Suprapubic skin (tissue), 4 donors: ENCODE measurements at regions not wholly inside any gene's neighbourhood (a gene's known extent, or its start where the extent isn't known, plus 50 kb on each side); places are given as distances from the start of the nearest gene placed in this dataset.

ENCODE experiments used
- DNase-seq, 2 donors: peaks; one replicate each; pipeline ENCODE4 v3.0.0-alpha.2; 2019; ENCODE audit warnings: low spot score in 2 of 2
- H3K27ac ChIP-seq: fragments of 200-600 bp; sonication (generic); one replicate; pipeline ENCODE4 v1.5.1; 2019
- H3K27me3 ChIP-seq: fragments of 200-600 bp; sonication (generic); one replicate; pipeline ENCODE4 v1.5.1; 2019
- H3K36me3 ChIP-seq: fragments of 200-600 bp; sonication (generic); one replicate; pipeline ENCODE4 v1.5.1; 2019
- H3K4me1 ChIP-seq: fragments of 200-600 bp; sonication (generic); one replicate; pipeline ENCODE4 v1.5.1; 2019
- H3K4me3 ChIP-seq: fragments of 200-600 bp; sonication (generic); one replicate; pipeline ENCODE4 v1.5.1; 2019; ENCODE audit warnings: mild to moderate bottlenecking
- H3K9me3 ChIP-seq: fragments of 200-600 bp; sonication (generic); one replicate; pipeline ENCODE4 v1.5.1; 2019
- EP300 ChIP-seq: sonication (generic); formaldehyde crosslinking; IDR thresholded peaks from one replicate; pipeline ENCODE4 v1.6.1; 2017; ENCODE audit warnings: antibody characterized with exemption
- POLR2A ChIP-seq, 2 donors: fragments of 450-650 bp; IDR thresholded peaks; one replicate each; pipeline ENCODE4 v1.6.1; 2017; ENCODE audit warnings: antibody characterized with exemption in 2 of 2, mild to moderate bottlenecking in 2 of 2, moderate library complexity in 2 of 2
- POLR2AphosphoS5 ChIP-seq, 3 donors: sonication (generic); formaldehyde crosslinking; IDR thresholded peaks; one replicate each; pipeline ENCODE4 v1.6.1; 2017; ENCODE audit warnings: antibody characterized with exemption in 3 of 3
- WGBS: methylation state at CpG from one replicate; pipeline ENCODE4 v1.1.5; 2018; 5-methylcytosine and 5-hydroxymethylcytosine counted together
- TF ChIP-seq, protein P1 (sequence below), 2 donors: fragments of 200-600 bp in 1 of 2; fragments of 450-650 bp in 1 of 2; sonication (generic) in 1 of 2; IDR thresholded peaks; one replicate each; pipeline ENCODE4 v1.5.1; 2016 to 2019; ENCODE audit warnings: antibody characterized with exemption in 2 of 2, mild to moderate bottlenecking in 1 of 2, moderate library complexity in 1 of 2

- TF ChIP-seq POLR2AphosphoS5 (IDR thresholded peaks at IDR 0.05) (no peak), POLR2A (IDR thresholded peaks at IDR 0.05) (no peak), EP300 (no peak)
- TF ChIP-seq, protein P1, sequence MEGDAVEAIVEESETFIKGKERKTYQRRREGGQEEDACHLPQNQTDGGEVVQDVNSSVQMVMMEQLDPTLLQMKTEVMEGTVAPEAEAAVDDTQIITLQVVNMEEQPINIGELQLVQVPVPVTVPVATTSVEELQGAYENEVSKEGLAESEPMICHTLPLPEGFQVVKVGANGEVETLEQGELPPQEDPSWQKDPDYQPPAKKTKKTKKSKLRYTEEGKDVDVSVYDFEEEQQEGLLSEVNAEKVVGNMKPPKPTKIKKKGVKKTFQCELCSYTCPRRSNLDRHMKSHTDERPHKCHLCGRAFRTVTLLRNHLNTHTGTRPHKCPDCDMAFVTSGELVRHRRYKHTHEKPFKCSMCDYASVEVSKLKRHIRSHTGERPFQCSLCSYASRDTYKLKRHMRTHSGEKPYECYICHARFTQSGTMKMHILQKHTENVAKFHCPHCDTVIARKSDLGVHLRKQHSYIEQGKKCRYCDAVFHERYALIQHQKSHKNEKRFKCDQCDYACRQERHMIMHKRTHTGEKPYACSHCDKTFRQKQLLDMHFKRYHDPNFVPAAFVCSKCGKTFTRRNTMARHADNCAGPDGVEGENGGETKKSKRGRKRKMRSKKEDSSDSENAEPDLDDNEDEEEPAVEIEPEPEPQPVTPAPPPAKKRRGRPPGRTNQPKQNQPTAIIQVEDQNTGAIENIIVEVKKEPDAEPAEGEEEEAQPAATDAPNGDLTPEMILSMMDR (IDR thresholded peaks at IDR 0.05) = no peak
- no peak overlapping the region for H3K4me3 ChIP-seq
- no peak overlapping the region for H3K27ac ChIP-seq
- no peak for DNase-seq
- H3K36me3 ChIP-seq = no peaks in the 10 kb centered on the region
- H3K27me3 ChIP-seq = no peaks in the 10 kb centered on the region
- no peaks in the 10 kb centered on the region for H3K4me1 ChIP-seq
- no peaks in the 10 kb centered on the region for H3K9me3 ChIP-seq
- 66% methylated on average over 3 of the region's 8 CpGs for WGBS
Measured at GRCh38 chr5:6215891-6216290, 162.5 kb downstream of the MED10 start.

DNA sequence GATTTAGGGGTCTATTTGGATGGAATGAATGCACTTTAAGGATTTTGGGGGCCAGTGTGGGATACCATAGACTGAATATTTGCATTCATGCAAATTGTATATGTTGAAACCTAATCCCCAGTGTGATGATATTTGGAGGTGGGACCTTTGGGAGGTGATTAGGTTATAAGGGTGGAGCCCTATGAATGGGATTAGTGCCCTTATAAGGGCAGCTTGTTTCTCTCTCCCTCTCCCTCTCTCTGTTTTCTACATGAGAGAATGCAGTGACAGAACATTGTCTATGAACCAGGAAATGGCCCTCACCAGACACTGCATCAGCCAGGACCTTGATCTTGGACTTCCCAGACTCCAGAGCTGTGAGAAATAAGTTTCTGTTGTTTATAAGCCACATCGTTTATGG is 166.1 kb downstream of the MED10 start:
- no peaks in the 10 kb centered on the region for H3K4me1 ChIP-seq
- no peak for TF ChIP-seq POLR2A (IDR thresholded peaks at IDR 0.05)
- no peak for TF ChIP-seq EP300
- no peak for TF ChIP-seq POLR2AphosphoS5 (IDR thresholded peaks at IDR 0.05)
- TF ChIP-seq, protein P1 (IDR thresholded peaks at IDR 0.05) = no peak
- 79% methylated on average over 1 of the region's 1 CpG for WGBS
- no peaks in the 10 kb centered on the region for H3K27me3 ChIP-seq
- H3K36me3 ChIP-seq = no peaks in the 10 kb centered on the region
- H3K4me3 ChIP-seq = no peak overlapping the region
- no peak overlapping the region for H3K27ac ChIP-seq
- no peak for DNase-seq
- H3K9me3 ChIP-seq = no peaks in the 10 kb centered on the region

- Histone ChIP-seq H3K27ac (no peak overlapping the region), H3K4me3 (no peak overlapping the region), H3K27me3 (no peaks in the 10 kb centered on the region), H3K36me3 (no peaks in the 10 kb centered on the region), H3K4me1 (no peaks in the 10 kb centered on the region), H3K9me3 (no peaks in the 10 kb centered on the region)
- DNase-seq = no peak
- TF ChIP-seq, protein P1 (IDR thresholded peaks at IDR 0.05) = no peak
- TF ChIP-seq EP300 = no peak
- TF ChIP-seq POLR2AphosphoS5 (IDR thresholded peaks at IDR 0.05) = no peak
- TF ChIP-seq POLR2A (IDR thresholded peaks at IDR 0.05) = no peak
- 53% methylated on average over 1 of the region's 1 CpG for WGBS
Measured at GRCh38 chr5:6206501-6206900, 171.8 kb downstream of the MED10 start.

DNA sequence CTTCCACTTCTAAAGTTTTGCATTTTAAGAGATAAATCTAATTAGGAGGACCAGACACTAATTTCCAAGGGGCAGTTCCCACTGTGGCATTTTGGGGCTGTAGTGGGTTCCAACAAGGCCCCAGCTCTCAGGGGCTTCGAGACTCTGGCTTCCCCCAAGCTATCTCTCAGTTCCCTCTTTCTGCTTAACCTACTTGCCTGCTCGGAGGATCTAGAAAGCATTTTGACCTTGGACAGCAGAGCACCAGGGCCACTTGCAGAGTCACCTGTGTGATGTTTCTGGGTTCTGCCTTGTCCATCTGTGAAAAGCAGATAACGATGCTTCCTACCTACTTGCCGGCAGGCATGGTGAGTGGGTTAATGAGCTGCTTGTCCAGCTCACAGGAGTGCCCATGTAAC is 175.4 kb downstream of the MED10 start:
- no peak for TF ChIP-seq POLR2AphosphoS5 (IDR thresholded peaks at IDR 0.05)
- TF ChIP-seq, protein P1 (IDR thresholded peaks at IDR 0.05) = no peak
- TF ChIP-seq POLR2A (IDR thresholded peaks at IDR 0.05) = no peak
- TF ChIP-seq EP300 = no peak
- no peak overlapping the region for H3K27ac ChIP-seq
- no peaks in the 10 kb centered on the region for H3K36me3 ChIP-seq
- 81% methylated on average over 4 of the region's 4 CpGs for WGBS
- H3K4me3 ChIP-seq = no peak overlapping the region
- H3K4me1 ChIP-seq = no peaks in the 10 kb centered on the region
- H3K9me3 ChIP-seq = no peaks in the 10 kb centered on the region
- no peak for DNase-seq
- no peaks in the 10 kb centered on the region for H3K27me3 ChIP-seq

DNA sequence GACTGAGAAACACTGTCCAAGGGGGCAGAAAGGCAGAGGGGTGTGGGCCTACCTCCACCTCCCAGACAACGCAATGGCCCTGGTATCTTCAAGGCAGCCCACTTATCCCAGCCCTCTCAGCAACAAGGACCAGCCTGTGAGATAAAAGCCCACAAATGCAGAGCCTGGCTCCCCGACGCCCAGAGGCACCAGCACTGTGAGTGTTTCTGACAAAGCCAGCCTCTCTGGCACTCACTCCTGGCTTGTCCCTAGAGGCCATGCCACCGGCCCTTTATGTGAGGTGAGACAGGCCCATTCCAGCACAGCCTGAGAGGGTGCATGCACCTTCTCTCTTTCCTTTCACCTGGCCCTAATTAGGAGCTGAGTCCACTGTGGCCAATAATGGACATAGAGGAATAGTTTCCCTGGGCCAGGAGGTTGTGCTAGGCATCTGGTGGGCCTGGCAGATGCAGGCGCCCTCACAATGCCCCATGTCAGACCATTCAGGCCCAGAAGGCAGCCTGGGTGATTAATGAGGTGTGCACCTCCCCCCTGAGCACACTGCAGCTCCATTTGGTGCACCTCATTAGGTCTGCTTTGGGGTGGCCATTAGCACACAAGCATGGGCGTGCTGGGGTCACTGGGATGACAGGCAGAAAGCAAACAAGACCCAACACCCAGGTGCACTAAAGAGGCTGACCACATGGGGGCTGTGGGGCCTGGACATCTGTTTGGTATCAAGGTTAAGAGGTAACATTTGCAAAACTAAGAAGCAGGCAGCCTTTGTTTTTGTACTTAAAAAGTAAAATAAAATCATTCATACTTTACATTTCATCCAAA is 176.0 kb downstream of the MED10 start:
- Histone ChIP-seq H3K27me3 (no peaks in the 10 kb centered on the region), H3K9me3 (no peaks in the 10 kb centered on the region), H3K36me3 (no peaks in the 10 kb centered on the region), H3K27ac (no peak overlapping the region), H3K4me1 (no peaks in the 10 kb centered on the region), H3K4me3 (no peak overlapping the region)
- TF ChIP-seq POLR2A (IDR thresholded peaks at IDR 0.05) = no peak
- no peak for TF ChIP-seq POLR2AphosphoS5 (IDR thresholded peaks at IDR 0.05)
- no peak for TF ChIP-seq EP300
- TF ChIP-seq, protein P1 (IDR thresholded peaks at IDR 0.05) = no peak
- 79% methylated on average over 6 of the region's 6 CpGs for WGBS
- DNase-seq = no peak
